ENCODE measurements at regions not wholly inside any gene's neighbourhood (a gene's known extent, or its start where the extent isn't known, plus 50 kb on each side); places are given as distances from the start of the nearest gene placed in this dataset.

- TF ChIP-seq CTCF (IDR thresholded peaks at IDR 0.05) (no peak), POLR2A (IDR thresholded peaks at IDR 0.05) (no peak)
These were observed 626.1 kb downstream of the TMEM114 start for GRCh38 chr16:7964167-7964566.
